ENCODE measurements at regions not wholly inside any gene's neighbourhood (a gene's known extent, or its start where the extent isn't known, plus 50 kb on each side); places are given as distances from the start of the nearest gene placed in this dataset.

GRCh38 chr9:86511614-86512360, 157.6 kb upstream of the TUT7 start:
- TF ChIP-seq CTCF (IDR thresholded peaks at IDR 0.05) = no peak

GRCh38 chr9:86508208-86508903, 154.1 kb upstream of the TUT7 start:
- no peak for TF ChIP-seq CTCF (IDR thresholded peaks at IDR 0.05)

- no peak for TF ChIP-seq CTCF (IDR thresholded peaks at IDR 0.05)
Observed at GRCh38 chr9:86507212-86507630, 153.0 kb upstream of the TUT7 start.

- TF ChIP-seq CTCF (IDR thresholded peaks at IDR 0.05) = no peak
Observed at GRCh38 chr9:86503942-86504341, 149.7 kb upstream of the TUT7 start.

- no peak for TF ChIP-seq CTCF (IDR thresholded peaks at IDR 0.05)
Observed at GRCh38 chr9:86503314-86503713, 149.1 kb upstream of the TUT7 start.

GRCh38 chr9:86500667-86501435, 146.6 kb upstream of the TUT7 start:
- TF ChIP-seq CTCF (IDR thresholded peaks at IDR 0.05) = no peak

- no peak for TF ChIP-seq CTCF (IDR thresholded peaks at IDR 0.05)
Observed at GRCh38 chr9:86500031-86500430, 145.8 kb upstream of the TUT7 start.
